Keratinocyte (primary cell): ENCODE measurements at regions not wholly inside any gene's neighbourhood (a gene's known extent, or its start where the extent isn't known, plus 50 kb on each side); places are given as distances from the start of the nearest gene placed in this dataset.

Experiments
- DNase-seq: peaks from one replicate; pipeline ENCODE4 v3.0.0-alpha.2; 2011; ENCODE audit warnings: low read depth, missing footprints, low spot score
- FAIRE-seq: peaks from 2 replicates; lab custom pipeline; 2011; peaks lifted over from hg19 to GRCh38; lab: Jason Lieb, UNC
- H2AFZ ChIP-seq: 2 replicates; pipeline ENCODE4 v1.6.0; 2012; ENCODE audit warnings: low read length, control low read depth, inconsistent platforms; ENCODE audit not compliant: control insufficient read depth
- H3K27ac ChIP-seq: 2 replicates; pipeline ENCODE4 v1.5.1; 2011; ENCODE audit warnings: low read length; ENCODE audit not compliant: control insufficient read depth, insufficient read depth
- H3K27me3 ChIP-seq: 3 replicates; pipeline ENCODE4 v1.6.0; 2011; ENCODE audit warnings: low read length; ENCODE audit not compliant: control insufficient read depth, insufficient read depth; ENCODE audit errors: extremely low read depth
- H3K36me3 ChIP-seq, 2 experiments: 2 replicates in 1 of 2; 3 replicates in 1 of 2; pipeline ENCODE4 v1.5.1; 2011; ENCODE audit warnings: low read length in 2 of 2, mild to moderate bottlenecking in 1 of 2; ENCODE audit not compliant: control insufficient read depth in 2 of 2, insufficient read depth in 2 of 2; ENCODE audit errors: extremely low read depth in 1 of 2
- H3K4me1 ChIP-seq: 3 replicates; pipeline ENCODE4 v1.5.1; 2011; ENCODE audit warnings: low read length; ENCODE audit not compliant: control insufficient read depth, insufficient read depth; ENCODE audit errors: extremely low read depth
- H3K4me2 ChIP-seq: 3 replicates; pipeline ENCODE4 v1.6.0; 2011; ENCODE audit warnings: low read depth, low read length; ENCODE audit not compliant: control insufficient read depth, insufficient read depth; ENCODE audit errors: extremely low read depth
- H3K4me3 ChIP-seq, 3 experiments: fragments of 200-600 bp in 1 of 3; sonication (generic) in 1 of 3; 2 replicates in 2 of 3; 3 replicates in 1 of 3; pipeline ENCODE4 v1.5.1; 2011 to 2016; ENCODE audit warnings: low read length in 3 of 3, mild to moderate bottlenecking in 3 of 3, control low read depth in 2 of 3, inconsistent platforms in 1 of 3, low read depth in 1 of 3, mixed read lengths in 1 of 3, mixed run types in 1 of 3, moderate library complexity in 1 of 3; ENCODE audit not compliant: control insufficient read depth in 2 of 3, insufficient read depth in 2 of 3; ENCODE audit errors: extremely low read depth in 1 of 3
- H3K79me2 ChIP-seq: 2 replicates; pipeline ENCODE4 v1.6.0; 2012; ENCODE audit warnings: low read length; ENCODE audit not compliant: control insufficient read depth, insufficient read depth
- H3K9ac ChIP-seq: 3 replicates; pipeline ENCODE4 v1.6.0; 2011; ENCODE audit warnings: low read length; ENCODE audit not compliant: control insufficient read depth, insufficient read depth; ENCODE audit errors: extremely low read depth
- H3K9me1 ChIP-seq: 3 replicates; pipeline ENCODE4 v1.6.0; 2011; ENCODE audit warnings: low read length; ENCODE audit not compliant: control insufficient read depth, insufficient read depth; ENCODE audit errors: extremely low read depth
- H3K9me3 ChIP-seq: 2 replicates; pipeline ENCODE4 v1.5.1; 2012; ENCODE audit warnings: low read depth, low read length; ENCODE audit not compliant: control insufficient read depth
- H4K20me1 ChIP-seq: 3 replicates; pipeline ENCODE4 v1.6.0; 2011; ENCODE audit warnings: low read length; ENCODE audit not compliant: control insufficient read depth, insufficient read depth; ENCODE audit errors: extremely low read depth
- EZH2 ChIP-seq: IDR thresholded peaks from one replicate; pipeline ENCODE4 v1.6.1; 2012; ENCODE audit warnings: inconsistent platforms, mild to moderate bottlenecking, low read length, moderate library complexity
- dilution Hi-C: fragments of 300-500 bp; cut with MboI; formaldehyde crosslinking; loops from one replicate; pipeline ENCODE4 v1.7.0; 2020; ENCODE audit warnings: low sequenced_read_pairs; ENCODE audit not compliant: extremely low pct_ligation_motif_present
- TF ChIP-seq, protein P1 (sequence below), 3 experiments: IDR thresholded peaks in 1 of 3; conservative IDR thresholded peaks in 1 of 3; optimal IDR thresholded peaks in 1 of 3; 2 replicates in 2 of 3; 3 replicates in 1 of 3; pipeline versions ENCODE3 to v1.5.1; 2011; ENCODE audit warnings: low read length in 3 of 3, mild to moderate bottlenecking in 3 of 3, moderate library complexity in 2 of 3, control low read depth in 1 of 3, inconsistent platforms in 1 of 3; ENCODE audit not compliant: insufficient read depth in 2 of 3; ENCODE audit errors: extremely low read depth in 1 of 3

DNA sequence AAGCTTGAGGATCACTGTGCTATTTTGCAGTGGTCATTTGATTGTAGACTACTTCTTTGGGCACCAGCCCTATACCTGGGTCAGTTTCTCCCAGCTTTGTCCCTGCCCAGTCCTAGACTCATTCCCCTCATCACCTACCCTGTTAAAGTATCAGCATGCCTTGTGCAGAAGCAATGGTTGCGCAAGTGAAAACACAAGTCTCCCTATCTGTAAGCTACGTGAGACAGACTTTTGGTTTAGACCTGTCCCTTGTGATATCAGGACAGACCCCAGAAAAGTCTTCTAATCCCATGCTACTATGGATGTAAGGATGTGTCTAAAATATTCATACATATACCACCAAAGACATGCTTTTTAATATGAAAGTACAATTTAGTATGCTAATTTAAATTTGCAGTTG is 88.8 kb upstream of the ATP2B1 start:
- Histone ChIP-seq H3K4me1 (no peaks in the 10 kb centered on the region), H3K36me3 (no peaks in the 10 kb centered on the region), H3K9me1 (no peaks in the 10 kb centered on the region), H3K9me3 (no peaks in the 10 kb centered on the region), H3K9ac (no peak overlapping the region), H3K4me3 (no peak overlapping the region), H4K20me1 (no peaks in the 10 kb centered on the region), H3K4me2 (no peak overlapping the region), H3K27ac (no peak overlapping the region), H2AFZ (no peak overlapping the region), H3K79me2 (no peaks in the 10 kb centered on the region), H3K27me3 (no peaks in the 10 kb centered on the region)
- DNase-seq (no peak), FAIRE-seq (no peak)
- TF ChIP-seq EZH2: no peak
- TF ChIP-seq, protein P1, sequence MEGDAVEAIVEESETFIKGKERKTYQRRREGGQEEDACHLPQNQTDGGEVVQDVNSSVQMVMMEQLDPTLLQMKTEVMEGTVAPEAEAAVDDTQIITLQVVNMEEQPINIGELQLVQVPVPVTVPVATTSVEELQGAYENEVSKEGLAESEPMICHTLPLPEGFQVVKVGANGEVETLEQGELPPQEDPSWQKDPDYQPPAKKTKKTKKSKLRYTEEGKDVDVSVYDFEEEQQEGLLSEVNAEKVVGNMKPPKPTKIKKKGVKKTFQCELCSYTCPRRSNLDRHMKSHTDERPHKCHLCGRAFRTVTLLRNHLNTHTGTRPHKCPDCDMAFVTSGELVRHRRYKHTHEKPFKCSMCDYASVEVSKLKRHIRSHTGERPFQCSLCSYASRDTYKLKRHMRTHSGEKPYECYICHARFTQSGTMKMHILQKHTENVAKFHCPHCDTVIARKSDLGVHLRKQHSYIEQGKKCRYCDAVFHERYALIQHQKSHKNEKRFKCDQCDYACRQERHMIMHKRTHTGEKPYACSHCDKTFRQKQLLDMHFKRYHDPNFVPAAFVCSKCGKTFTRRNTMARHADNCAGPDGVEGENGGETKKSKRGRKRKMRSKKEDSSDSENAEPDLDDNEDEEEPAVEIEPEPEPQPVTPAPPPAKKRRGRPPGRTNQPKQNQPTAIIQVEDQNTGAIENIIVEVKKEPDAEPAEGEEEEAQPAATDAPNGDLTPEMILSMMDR (optimal IDR thresholded peaks at IDR 0.05 in 1 of 3, IDR thresholded peaks at IDR 0.05 in 1 of 3, conservative IDR thresholded peaks at IDR 0.05 in 1 of 3; ENCODE audit: extremely low read depth in 1 of 3, insufficient read depth in 2 of 3, low read length in 3 of 3): no peak
- dilution Hi-C loops: no loop called here

DNA sequence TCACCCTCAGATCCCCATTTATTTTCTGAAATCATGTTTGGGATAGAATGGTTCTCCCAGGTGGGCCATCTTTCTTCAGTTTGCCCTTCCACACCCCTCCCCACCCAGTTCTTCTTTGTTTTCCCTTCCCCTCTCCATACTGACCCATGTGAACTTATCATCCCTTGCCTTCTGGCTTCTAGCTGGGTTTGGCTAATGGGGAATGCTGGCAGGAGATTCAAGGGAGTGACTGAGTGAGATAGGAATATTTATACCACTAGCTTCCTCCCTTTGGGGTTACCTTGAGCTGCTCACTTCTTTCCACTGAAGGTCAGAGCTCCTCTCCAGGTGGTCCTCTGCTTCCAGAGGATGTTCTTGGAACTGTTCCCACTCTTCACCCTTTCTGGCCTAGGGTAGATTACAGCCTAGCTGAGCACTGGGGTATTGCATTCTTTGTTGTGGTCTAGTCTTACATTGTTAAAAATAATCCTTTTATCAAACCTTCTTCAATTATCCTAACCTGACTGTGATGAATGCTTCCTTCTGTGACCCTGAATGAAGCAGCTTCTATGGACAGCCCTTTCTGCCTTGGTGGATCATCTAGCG is 88.3 kb upstream of the ATP2B1 start:
- Histone ChIP-seq H4K20me1 (no peaks in the 10 kb centered on the region), H3K4me3 (no peak overlapping the region), H3K27me3 (no peaks in the 10 kb centered on the region), H3K79me2 (no peaks in the 10 kb centered on the region), H3K9me1 (no peaks in the 10 kb centered on the region), H3K9ac (no peak overlapping the region), H3K4me2 (no peak overlapping the region), H3K27ac (no peak overlapping the region), H3K36me3 (no peaks in the 10 kb centered on the region), H3K9me3 (no peaks in the 10 kb centered on the region), H2AFZ (no peak overlapping the region), H3K4me1 (no peaks in the 10 kb centered on the region)
- DNase-seq (no peak), FAIRE-seq (no peak)
- dilution Hi-C loops: no loop called here
- no peak for TF ChIP-seq EZH2
- TF ChIP-seq, protein P1 (optimal IDR thresholded peaks at IDR 0.05 in 1 of 3, IDR thresholded peaks at IDR 0.05 in 1 of 3, conservative IDR thresholded peaks at IDR 0.05 in 1 of 3; ENCODE audit: extremely low read depth in 1 of 3, insufficient read depth in 2 of 3, low read length in 3 of 3): no peak
